HG02852 (cell line): ENCODE measurements at regions not wholly inside any gene's neighbourhood (a gene's known extent, or its start where the extent isn't known, plus 50 kb on each side); places are given as distances from the start of the nearest gene placed in this dataset.
"Not testable (repeated sequence)": the region's sequence is repeated elsewhere in the genome, so short reads cannot be mapped to it uniquely, and the experiment has no call there.

Experiments used
- ATAC-seq: cut with Tn5 transposase; IDR thresholded peaks from one replicate; pipeline ENCODE4 v1.9.1; 2021; ENCODE audit warnings: mild to moderate bottlenecking, moderate library complexity; ENCODE audit not compliant: unreplicated experiment

DNA sequence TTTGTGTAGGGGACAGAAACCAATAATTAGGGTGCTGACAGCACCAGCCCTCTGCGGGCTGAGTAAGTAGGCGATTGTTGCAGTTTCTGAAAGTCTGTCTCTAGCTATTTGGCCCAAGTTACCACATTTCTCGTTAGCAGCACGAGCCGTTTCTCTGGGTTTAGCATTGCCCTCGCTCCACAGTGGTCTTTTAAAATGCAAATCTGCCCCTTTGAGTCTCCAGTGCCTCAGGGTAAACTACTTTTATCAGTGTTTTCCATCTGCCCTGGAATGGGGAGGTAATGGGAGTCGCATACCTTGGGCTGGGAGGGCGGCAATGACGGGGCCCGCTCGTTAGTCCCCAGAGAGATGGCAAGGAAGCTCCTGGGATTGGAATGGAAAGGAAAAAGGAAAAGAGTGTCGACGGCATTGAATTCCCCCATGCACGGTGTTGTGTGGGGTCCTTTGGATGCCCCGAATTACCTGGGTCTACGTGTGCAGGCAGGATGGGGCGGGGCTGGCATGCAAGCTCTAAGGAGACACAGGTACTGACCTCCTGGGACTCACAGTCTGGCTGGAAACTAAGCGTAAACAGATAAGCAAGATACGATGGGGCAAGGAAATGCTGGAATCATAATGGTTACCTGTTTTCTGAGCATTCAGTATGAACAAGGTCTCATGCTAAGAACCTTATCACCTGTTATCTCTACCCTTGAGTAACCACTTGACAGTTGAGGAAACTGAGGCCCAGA, 131.8 kb upstream of the MAP1LC3B2 start:
- ATAC-seq: no peak

DNA sequence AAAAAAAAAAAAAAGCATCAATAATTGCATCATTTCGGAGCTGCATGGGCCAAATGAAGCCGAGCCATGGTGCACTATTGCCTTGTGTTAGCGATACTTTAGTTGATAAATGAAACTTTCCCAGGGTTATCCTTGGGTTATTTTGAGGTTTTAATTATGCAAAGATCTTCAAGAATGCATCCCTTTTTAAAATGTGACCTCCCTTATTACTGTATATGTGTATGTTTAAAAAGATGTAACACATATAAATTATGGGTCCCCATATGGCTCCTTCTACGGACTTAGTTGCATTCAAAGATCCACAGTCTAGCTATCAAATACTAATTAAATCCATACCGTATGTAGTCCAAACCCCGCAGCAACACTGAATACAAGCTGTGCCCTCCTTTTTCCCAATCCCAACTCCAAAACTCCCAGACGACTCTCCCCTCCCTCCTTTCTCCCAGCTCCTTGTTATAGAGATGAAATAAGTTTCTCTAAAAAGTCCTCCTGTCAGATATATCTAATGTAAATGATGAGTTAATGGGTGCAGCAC, 129.3 kb upstream of the MAP1LC3B2 start:
- no peak for ATAC-seq

GRCh38 chr12:116430911-116431565, 128.1 kb upstream of the MAP1LC3B2 start:
- ATAC-seq: no peak

GRCh38 chr12:116431677-116432300, 127.4 kb upstream of the MAP1LC3B2 start:
- ATAC-seq: no peak

GRCh38 chr12:116432314-116432750, 126.8 kb upstream of the MAP1LC3B2 start:
- no peak for ATAC-seq

DNA sequence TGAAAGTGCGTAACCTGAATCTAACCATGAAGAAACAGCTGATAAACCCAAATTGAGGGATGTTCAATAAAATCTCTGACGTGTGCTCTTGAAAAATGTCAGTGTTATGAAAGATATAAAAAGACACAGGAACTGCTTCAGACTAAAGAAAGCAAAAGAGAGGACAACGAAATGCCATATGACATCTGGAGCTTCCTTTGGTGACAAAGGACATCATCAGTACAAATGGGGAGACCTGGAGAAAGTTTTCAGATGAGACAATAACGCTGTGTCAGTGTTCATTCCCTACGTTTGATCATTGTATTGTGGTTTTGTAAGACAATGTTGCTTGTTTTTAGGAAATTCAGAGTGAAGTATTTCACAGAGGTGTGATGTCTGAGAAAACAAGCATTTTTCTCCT, 125.9 kb upstream of the MAP1LC3B2 start:
- ATAC-seq: no peak

DNA sequence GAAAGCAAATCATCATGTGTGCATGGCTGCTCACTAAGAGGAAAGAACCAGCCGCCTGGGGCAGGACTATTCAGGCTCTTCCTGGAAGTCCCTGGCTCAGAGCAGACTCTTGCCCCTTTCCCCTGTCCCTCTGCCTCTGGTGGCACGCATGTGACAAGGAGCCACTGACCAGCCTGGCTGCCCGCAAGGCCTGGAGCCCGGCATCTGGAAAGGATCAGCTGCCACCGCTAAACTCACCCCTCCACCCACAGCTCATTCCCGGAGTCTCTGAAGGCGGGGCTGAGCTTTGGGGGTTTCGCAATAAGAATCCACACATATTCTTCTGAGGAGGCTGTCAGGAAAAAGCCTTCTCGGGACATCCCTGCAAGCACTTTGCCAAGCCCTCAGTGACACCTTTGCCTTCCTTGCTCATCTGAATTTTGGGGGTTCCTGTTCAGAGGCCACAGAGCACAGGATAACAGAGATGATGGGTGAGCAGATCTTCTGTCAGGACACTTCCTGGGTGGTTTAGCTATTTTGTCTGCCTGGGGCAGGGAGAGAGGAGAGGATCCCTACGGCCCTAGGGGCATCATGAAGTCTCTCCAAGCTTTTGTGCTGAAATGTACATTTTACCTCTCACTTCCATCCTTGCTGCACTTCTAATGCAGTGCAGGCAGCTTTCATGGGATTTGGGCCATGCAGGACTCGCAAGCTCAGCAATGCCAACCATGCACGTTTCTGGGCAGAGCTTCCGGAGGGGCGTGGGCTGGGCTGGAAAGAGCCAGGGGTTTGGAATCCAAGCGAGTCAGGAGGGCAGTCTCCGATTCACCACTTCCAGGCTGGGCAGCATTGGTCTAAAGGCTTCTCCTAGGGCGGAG, 124.8 kb upstream of the MAP1LC3B2 start:
- no peak for ATAC-seq

GRCh38 chr12:116435984-116436383, 123.2 kb upstream of the MAP1LC3B2 start:
- ATAC-seq: no peak

DNA sequence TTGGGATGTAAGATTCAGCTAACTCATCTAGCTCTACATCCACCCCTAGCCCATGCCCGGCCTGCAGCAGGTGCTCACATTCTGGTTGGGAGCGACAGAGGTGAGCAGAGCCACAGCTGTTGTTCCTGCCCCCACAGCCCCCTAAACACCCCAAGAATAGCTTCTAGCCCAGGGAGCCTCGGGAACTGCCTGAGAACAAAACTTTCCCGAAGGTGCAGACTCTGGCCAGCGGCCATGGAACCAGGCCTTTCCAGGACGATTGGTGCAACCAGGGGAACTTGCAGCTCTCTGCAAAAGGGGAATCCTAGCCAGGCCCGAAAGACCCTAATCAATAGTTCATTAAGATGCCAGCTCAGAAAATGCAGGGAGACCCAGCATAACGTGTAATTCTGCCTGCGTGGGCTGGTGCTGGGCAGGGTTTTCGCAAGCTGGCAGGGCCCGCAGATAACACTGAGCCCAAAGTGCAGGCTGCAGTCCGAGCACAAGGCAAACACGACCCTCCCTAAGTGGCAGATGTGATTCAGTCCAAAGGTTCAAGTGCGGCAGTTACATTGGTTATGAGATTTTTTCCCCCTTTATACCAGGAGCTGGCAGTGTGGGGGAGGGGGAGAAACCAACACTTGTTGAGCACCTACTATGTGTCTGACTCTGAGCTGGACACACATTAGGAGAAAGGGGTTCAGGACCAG, 122.5 kb upstream of the MAP1LC3B2 start:
- ATAC-seq: no peak

DNA sequence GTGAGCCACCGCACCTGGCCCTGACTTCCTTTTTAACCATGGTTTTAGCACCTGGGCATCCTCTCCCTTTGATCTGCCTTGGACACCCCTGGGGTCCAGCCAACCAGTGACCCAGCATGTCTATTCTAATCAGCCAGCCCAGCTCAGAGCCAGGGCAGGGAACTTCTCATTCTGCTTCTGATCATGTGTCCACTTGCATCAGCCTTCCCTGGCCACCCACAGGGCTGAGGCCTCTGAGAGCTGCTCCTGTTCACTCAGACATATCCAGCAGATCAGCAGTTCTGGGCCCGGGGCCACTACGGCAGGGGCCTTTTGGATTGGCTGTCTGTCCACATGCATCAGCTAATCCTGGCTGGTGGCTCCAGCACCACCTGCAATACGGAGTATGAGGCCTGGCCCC, 117.9 kb upstream of the MAP1LC3B2 start:
- ATAC-seq: no peak

DNA sequence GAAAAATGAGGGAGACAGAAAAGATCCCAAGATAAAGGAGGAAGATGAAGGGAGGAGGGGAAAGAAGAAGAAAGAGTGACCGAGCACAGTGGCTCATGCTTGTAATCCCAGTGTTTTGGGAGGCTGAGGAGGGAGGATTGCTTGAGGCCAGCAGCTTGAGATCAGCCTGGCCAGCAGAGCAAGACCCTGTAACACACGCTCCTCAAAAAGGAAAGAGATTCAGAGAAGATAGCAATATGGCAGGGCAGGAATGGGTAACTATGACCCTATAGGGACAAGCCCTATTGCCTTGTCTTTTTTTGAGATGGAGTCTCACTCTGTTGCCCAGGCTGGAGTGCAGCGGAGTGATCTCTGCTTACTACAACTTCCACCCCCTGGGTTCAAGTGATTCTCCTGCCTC, 116.9 kb upstream of the MAP1LC3B2 start:
- ATAC-seq: no peak

DNA sequence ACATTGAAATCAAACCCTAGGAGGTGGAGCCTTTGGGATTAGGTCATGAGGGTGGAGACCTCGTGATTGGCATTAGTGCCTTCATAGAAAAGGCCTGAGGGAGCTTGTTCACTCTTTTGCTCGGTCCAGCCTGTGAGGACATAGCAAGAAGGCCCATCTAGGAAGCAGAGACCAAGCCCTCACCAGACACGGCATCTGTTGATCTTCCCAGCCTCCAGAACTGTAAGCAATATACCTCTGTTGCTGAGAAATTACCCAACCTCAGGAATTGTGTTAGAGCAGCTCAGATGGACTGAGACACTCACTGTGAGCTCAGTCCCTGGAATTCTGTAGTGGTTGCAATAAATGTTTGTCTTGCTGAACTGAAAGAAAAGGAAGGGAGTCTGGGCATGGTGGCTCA, 116.2 kb upstream of the MAP1LC3B2 start:
- no peak for ATAC-seq

GRCh38 chr12:116443821-116444589, 115.2 kb upstream of the MAP1LC3B2 start:
- no peak for ATAC-seq

GRCh38 chr12:116444590-116444943, 114.6 kb upstream of the MAP1LC3B2 start:
- no peak for ATAC-seq

GRCh38 chr12:116448165-116448739, 110.9 kb upstream of the MAP1LC3B2 start:
- no peak for ATAC-seq

DNA sequence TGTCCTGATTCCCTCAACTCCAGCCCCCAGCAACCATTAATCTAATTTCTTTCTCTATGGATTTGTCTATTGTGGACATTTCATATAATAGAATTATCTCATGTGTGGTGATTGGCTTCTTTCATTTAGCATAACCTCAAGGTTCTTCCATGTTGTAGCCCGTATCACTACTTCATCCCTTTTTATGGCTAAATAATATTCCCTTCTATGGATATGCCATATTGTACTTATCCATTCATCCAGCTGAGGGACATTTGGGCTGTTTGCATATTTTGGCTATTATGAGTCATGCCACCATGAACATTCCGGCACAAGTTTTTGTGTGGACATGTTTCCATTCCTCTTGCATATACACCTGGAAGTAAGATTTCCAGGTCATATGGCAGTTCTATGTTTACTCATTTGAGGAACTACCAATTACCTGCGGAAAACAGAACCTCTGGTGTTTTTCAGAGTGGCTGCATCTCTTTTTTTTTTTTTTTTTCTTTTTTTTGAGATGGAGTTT, 108.7 kb upstream of the MAP1LC3B2 start:
- ATAC-seq: no peak

GRCh38 chr12:116452975-116453374, 106.2 kb upstream of the MAP1LC3B2 start:
- ATAC-seq: not testable (repeated sequence)

GRCh38 chr12:116453631-116454030, 105.5 kb upstream of the MAP1LC3B2 start:
- ATAC-seq: no peak

DNA sequence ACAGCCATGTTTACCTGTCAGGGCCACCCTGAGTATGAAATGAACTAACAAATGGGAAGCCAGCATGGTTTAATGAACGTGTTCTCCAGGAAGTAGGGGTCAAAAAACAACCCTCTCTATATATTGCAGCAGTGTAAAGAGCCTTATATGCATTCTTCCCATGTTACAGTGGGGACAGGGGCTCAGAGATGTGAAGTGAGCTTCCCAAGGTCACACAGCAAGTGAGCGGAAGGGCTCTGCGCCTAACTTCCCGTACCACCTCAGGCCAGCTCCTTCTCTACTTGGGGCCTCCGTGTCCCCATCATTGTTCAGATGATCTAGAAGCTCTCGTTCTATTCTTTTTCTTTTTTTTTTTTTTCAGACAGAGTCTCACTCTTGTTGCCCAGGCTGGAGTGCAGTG, 105.1 kb upstream of the MAP1LC3B2 start:
- no peak for ATAC-seq
